ENCODE measurements at regions not wholly inside any gene's neighbourhood (a gene's known extent, or its start where the extent isn't known, plus 50 kb on each side); places are given as distances from the start of the nearest gene placed in this dataset.

GRCh38 chr12:34349673-34349961 lies 327.3 kb downstream of the ALG10 start:
- WGBS: 49% methylated on average over 16 of the region's 16 CpGs
- Histone ChIP-seq H3K27ac (ENCODE audit: low read depth in 1 of 2, low read length in 2 of 2) (no peak overlapping the region), H3K9me3 (ENCODE audit: control insufficient read depth in 4 of 4, low read length in 3 of 4) (peaks cover 0 to 3% (median under 1%) of the 10 kb centered on the region in 4 donors), H3K27me3 (ENCODE audit: control insufficient read depth in 4 of 4, insufficient read depth in 4 of 4, low read length in 3 of 4) (peaks cover 0 to 5% (median 0%) of the 10 kb centered on the region in 4 donors), H3K4me1 (ENCODE audit: control insufficient read depth in 4 of 4, insufficient read depth in 4 of 4, low read length in 3 of 4) (no peaks in the 10 kb centered on the region), H3K36me3 (ENCODE audit: control insufficient read depth in 4 of 4, insufficient read depth in 3 of 4, low read depth in 1 of 4, low read length in 3 of 4) (no peaks in the 10 kb centered on the region), H3K9ac (ENCODE audit: low read depth in 1 of 2, low read length in 2 of 2) (no peak overlapping the region), H3K4me3 (ENCODE audit: low read depth in 1 of 3, low read length in 3 of 3) (no peak overlapping the region)
- TF ChIP-seq CTCF (IDR thresholded peaks at IDR 0.05; ENCODE audit: low read depth, low read length, missing input control) (no peak), RAD21 (IDR thresholded peaks at IDR 0.05) (no peak), HNF4G (IDR thresholded peaks at IDR 0.05) (no peak), ZBTB33 (IDR thresholded peaks at IDR 0.05) (no peak), MAX (IDR thresholded peaks at IDR 0.05) (no peak), REST (IDR thresholded peaks at IDR 0.05) (no peak)
- no peak for DNase-seq (ENCODE audit: low spot score)

GRCh38 chr12:34350092-34351041 lies 328.1 kb downstream of the ALG10 start:
- WGBS: 46% methylated on average over 56 of the region's 56 CpGs
- H3K9me3 ChIP-seq (ENCODE audit: control insufficient read depth in 4 of 4, low read length in 3 of 4): peaks cover 0 to 4% (median 0%) of the 10 kb centered on the region in 4 donors

More at GRCh38 chr12:34350092-34351041, 328.1 kb downstream of the ALG10 start:
- H3K27me3 ChIP-seq (ENCODE audit: control insufficient read depth in 4 of 4, insufficient read depth in 4 of 4, low read length in 3 of 4): peaks cover 0 to under 1% (median 0%) of the 10 kb centered on the region in 4 donors
- H3K36me3 ChIP-seq (ENCODE audit: control insufficient read depth in 4 of 4, insufficient read depth in 3 of 4, low read depth in 1 of 4, low read length in 3 of 4): no peaks in the 10 kb centered on the region
- no peak overlapping the region for H3K27ac ChIP-seq (ENCODE audit: low read depth in 1 of 2, low read length in 2 of 2)
- H3K9ac ChIP-seq (ENCODE audit: low read depth in 1 of 2, low read length in 2 of 2): no peak overlapping the region
- TF ChIP-seq REST (IDR thresholded peaks at IDR 0.05) (no peak), FOXA1 (IDR thresholded peaks at IDR 0.05) (no peak), RXRA (IDR thresholded peaks at IDR 0.05) (no peak)
- H3K4me3 ChIP-seq (ENCODE audit: low read depth in 1 of 3, low read length in 3 of 3): no peak overlapping the region
- no peaks in the 10 kb centered on the region for H3K4me1 ChIP-seq (ENCODE audit: control insufficient read depth in 4 of 4, insufficient read depth in 4 of 4, low read length in 3 of 4)
- no peak for DNase-seq (ENCODE audit: low spot score)
